GM23338 (cell line): ENCODE measurements at regions not wholly inside any gene's neighbourhood (a gene's known extent, or its start where the extent isn't known, plus 50 kb on each side); places are given as distances from the start of the nearest gene placed in this dataset.

Experiments used
- ATAC-seq: fragments of 200-7000 bp; cut with Tn5 transposase; 3 replicates; pipeline ENCODE4 v1.9.1; 2020
- DNase-seq: peaks from one replicate; pipeline ENCODE4 v3.0.0-alpha.2; 2015; ENCODE audit warnings: low spot score
- H2AFZ ChIP-seq: fragments of 200-600 bp; sonication (generic); 2 replicates; pipeline ENCODE4 v1.8.0; 2016; ENCODE audit warnings: antibody characterized with exemption, mild to moderate bottlenecking, moderate library complexity
- H3F3A ChIP-seq: fragments of 200-600 bp; sonication (generic); replicated peaks from 2 replicates; pipeline ENCODE4 v1.8.0; 2017; ENCODE audit warnings: antibody characterized with exemption, mixed run types, low read depth
- H3K27ac ChIP-seq: fragments of 200-600 bp; sonication (generic); 2 replicates; pipeline ENCODE4 v1.6.1; 2016; ENCODE audit warnings: low read depth
- H3K27me3 ChIP-seq: fragments of 200-600 bp; sonication (generic); 2 replicates; pipeline ENCODE4 v1.8.0; 2016; ENCODE audit warnings: mild to moderate bottlenecking, mixed run types, moderate library complexity; ENCODE audit not compliant: insufficient read depth
- H3K36me3 ChIP-seq: fragments of 200-600 bp; sonication (generic); 2 replicates; pipeline ENCODE4 v1.8.0; 2016; ENCODE audit warnings: mild to moderate bottlenecking; ENCODE audit not compliant: insufficient read depth
- H3K4me1 ChIP-seq: fragments of 200-600 bp; sonication (generic); 2 replicates; pipeline ENCODE4 v1.8.0; 2016; ENCODE audit warnings: mild to moderate bottlenecking, moderate library complexity; ENCODE audit not compliant: insufficient read depth
- H3K4me2 ChIP-seq: fragments of 200-600 bp; sonication (generic); 2 replicates; pipeline ENCODE4 v1.7.1; 2017; ENCODE audit warnings: mixed run types
- H3K4me3 ChIP-seq: fragments of 200-600 bp; sonication (generic); 2 replicates; pipeline ENCODE4 v1.6.1; 2016; ENCODE audit warnings: mixed run types
- H3K79me2 ChIP-seq: fragments of 200-600 bp; sonication (generic); replicated peaks from 2 replicates; pipeline ENCODE4 v1.8.0; 2017; ENCODE audit warnings: mild to moderate bottlenecking; ENCODE audit not compliant: insufficient read depth
- H3K9me2 ChIP-seq: fragments of 200-600 bp; sonication (generic); 2 replicates; pipeline ENCODE4 v1.8.0; 2017; ENCODE audit not compliant: insufficient read depth
- H4K20me1 ChIP-seq: fragments of 200-600 bp; sonication (generic); replicated peaks from 2 replicates; pipeline ENCODE4 v1.8.0; 2017; ENCODE audit warnings: mild to moderate bottlenecking; ENCODE audit not compliant: insufficient read depth
- H3K27ac Mint-ChIP-seq: 2 replicates; pipeline ENCODE4 v1.8.0; 2020; ENCODE audit warnings: inconsistent platforms, mild to moderate bottlenecking, moderate library complexity, mixed read lengths
- H3K27me3 Mint-ChIP-seq: 3 replicates; pipeline ENCODE4 v1.8.0; 2022; ENCODE audit warnings: low read depth, mild to moderate bottlenecking, moderate library complexity, mixed read lengths, inconsistent platforms; ENCODE audit not compliant: insufficient read depth, poor library complexity
- H3K36me3 Mint-ChIP-seq: 3 replicates; pipeline ENCODE4 v1.8.0; 2021; ENCODE audit warnings: low read depth, mild to moderate bottlenecking, inconsistent platforms, moderate library complexity, mixed read lengths
- H3K4me1 Mint-ChIP-seq: 3 replicates; pipeline ENCODE4 v1.8.0; 2020; ENCODE audit warnings: mild to moderate bottlenecking, inconsistent platforms, mixed read lengths
- H3K4me3 Mint-ChIP-seq: 3 replicates; pipeline ENCODE4 v1.8.0; 2021; ENCODE audit warnings: moderate library complexity, mild to moderate bottlenecking, inconsistent platforms, mixed read lengths
- H3K9me3 Mint-ChIP-seq: 3 replicates; pipeline ENCODE4 v1.8.0; 2020; ENCODE audit warnings: moderate library complexity, mild to moderate bottlenecking, inconsistent platforms, mixed read lengths
- CREB1 ChIP-seq: fragments of 250-450 bp; sonication (Bioruptor Pico); IDR thresholded peaks from 2 replicates; pipeline ENCODE4 v1.5.0; 2020; ENCODE audit warnings: low read depth, mild to moderate bottlenecking, moderate library complexity
- ETS1 ChIP-seq: IDR thresholded peaks from 2 replicates; pipeline ENCODE4 v1.6.1; 2016; ENCODE audit warnings: antibody characterized with exemption
- EZH2 ChIP-seq: fragments of 200-600 bp; sonication (generic); IDR thresholded peaks from one replicate; pipeline ENCODE4 v1.8.0; 2017; ENCODE audit warnings: antibody characterized with exemption, mild to moderate bottlenecking, low read depth; ENCODE audit not compliant: unreplicated experiment
- NANOG ChIP-seq: IDR thresholded peaks from 2 replicates; pipeline ENCODE4 v1.6.1; 2016; ENCODE audit warnings: antibody characterized with exemption, borderline replicate concordance
- POLR2AphosphoS5 ChIP-seq: IDR thresholded peaks from 2 replicates; pipeline ENCODE4 v1.6.1; 2016; ENCODE audit warnings: antibody characterized with exemption, low read depth
- STAT1 ChIP-seq: IDR thresholded peaks from one replicate; pipeline ENCODE4 v1.6.1; 2016; ENCODE audit warnings: antibody characterized with exemption; ENCODE audit not compliant: unreplicated experiment
- ZNF114 ChIP-seq: fragments of 250-450 bp; sonication (Bioruptor Pico); IDR thresholded peaks from 2 replicates; pipeline ENCODE4 v1.5.0; 2020; ENCODE audit warnings: mild to moderate bottlenecking, moderate library complexity
- TF ChIP-seq, protein P1 (sequence below), 2 experiments: fragments of 200-600 bp in 1 of 2; sonication (generic) in 1 of 2; conservative IDR thresholded peaks; 2 replicates each; pipeline versions ENCODE4 v1.5.1 to v1.6.1; 2016 to 2017; ENCODE audit warnings: antibody characterized with exemption in 2 of 2, low read depth in 2 of 2, mild to moderate bottlenecking in 2 of 2, moderate library complexity in 1 of 2
- TF ChIP-seq, protein P2 (sequence below): IDR thresholded peaks from one replicate; pipeline ENCODE4 v1.6.1; 2018; ENCODE audit warnings: antibody characterized with exemption; ENCODE audit not compliant: unreplicated experiment

- no peaks in the 10 kb centered on the region for H3F3A ChIP-seq
- H3K36me3 Mint-ChIP-seq, result no peaks in the 10 kb centered on the region
- H3K27me3 Mint-ChIP-seq, result no peaks in the 10 kb centered on the region
- H3K27ac ChIP-seq, result no peak overlapping the region
- H3K4me2 ChIP-seq, result no peak overlapping the region
- no peaks in the 10 kb centered on the region; the same call in 2 of the 3 replicates for H3K4me1 Mint-ChIP-seq
- no peak overlapping the region for H2AFZ ChIP-seq
- no peaks in the 10 kb centered on the region for H3K36me3 ChIP-seq
- DNase-seq (no peak), ATAC-seq (no peak)
- H3K4me3 Mint-ChIP-seq, result no peak overlapping the region
- no peak overlapping the region for H3K4me3 ChIP-seq
- no peaks in the 10 kb centered on the region for H3K4me1 ChIP-seq
- H3K9me2 ChIP-seq, result no peaks in the 10 kb centered on the region
- TF ChIP-seq, protein P1, sequence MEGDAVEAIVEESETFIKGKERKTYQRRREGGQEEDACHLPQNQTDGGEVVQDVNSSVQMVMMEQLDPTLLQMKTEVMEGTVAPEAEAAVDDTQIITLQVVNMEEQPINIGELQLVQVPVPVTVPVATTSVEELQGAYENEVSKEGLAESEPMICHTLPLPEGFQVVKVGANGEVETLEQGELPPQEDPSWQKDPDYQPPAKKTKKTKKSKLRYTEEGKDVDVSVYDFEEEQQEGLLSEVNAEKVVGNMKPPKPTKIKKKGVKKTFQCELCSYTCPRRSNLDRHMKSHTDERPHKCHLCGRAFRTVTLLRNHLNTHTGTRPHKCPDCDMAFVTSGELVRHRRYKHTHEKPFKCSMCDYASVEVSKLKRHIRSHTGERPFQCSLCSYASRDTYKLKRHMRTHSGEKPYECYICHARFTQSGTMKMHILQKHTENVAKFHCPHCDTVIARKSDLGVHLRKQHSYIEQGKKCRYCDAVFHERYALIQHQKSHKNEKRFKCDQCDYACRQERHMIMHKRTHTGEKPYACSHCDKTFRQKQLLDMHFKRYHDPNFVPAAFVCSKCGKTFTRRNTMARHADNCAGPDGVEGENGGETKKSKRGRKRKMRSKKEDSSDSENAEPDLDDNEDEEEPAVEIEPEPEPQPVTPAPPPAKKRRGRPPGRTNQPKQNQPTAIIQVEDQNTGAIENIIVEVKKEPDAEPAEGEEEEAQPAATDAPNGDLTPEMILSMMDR (conservative IDR thresholded peaks at IDR 0.05; ENCODE audit: low read depth in 2 of 2), result no peak
- TF ChIP-seq ZNF114 (CRISPR knock-in tag), result no peak
- TF ChIP-seq NANOG, result no peak
- TF ChIP-seq CREB1, result no peak
- no peak overlapping the region for H3K27ac Mint-ChIP-seq
- H3K79me2 ChIP-seq, result no peaks in the 10 kb centered on the region
- no peaks in the 10 kb centered on the region for H3K27me3 ChIP-seq
- H3K9me3 Mint-ChIP-seq, result peaks cover 9% of the 10 kb centered on the region; the same call in 1 of the 3 replicates
- H4K20me1 ChIP-seq, result no peaks in the 10 kb centered on the region
Observed at GRCh38 chr9:17871213-17871890, 292.5 kb downstream of the SH3GL2 start.

- TF ChIP-seq, protein P2, sequence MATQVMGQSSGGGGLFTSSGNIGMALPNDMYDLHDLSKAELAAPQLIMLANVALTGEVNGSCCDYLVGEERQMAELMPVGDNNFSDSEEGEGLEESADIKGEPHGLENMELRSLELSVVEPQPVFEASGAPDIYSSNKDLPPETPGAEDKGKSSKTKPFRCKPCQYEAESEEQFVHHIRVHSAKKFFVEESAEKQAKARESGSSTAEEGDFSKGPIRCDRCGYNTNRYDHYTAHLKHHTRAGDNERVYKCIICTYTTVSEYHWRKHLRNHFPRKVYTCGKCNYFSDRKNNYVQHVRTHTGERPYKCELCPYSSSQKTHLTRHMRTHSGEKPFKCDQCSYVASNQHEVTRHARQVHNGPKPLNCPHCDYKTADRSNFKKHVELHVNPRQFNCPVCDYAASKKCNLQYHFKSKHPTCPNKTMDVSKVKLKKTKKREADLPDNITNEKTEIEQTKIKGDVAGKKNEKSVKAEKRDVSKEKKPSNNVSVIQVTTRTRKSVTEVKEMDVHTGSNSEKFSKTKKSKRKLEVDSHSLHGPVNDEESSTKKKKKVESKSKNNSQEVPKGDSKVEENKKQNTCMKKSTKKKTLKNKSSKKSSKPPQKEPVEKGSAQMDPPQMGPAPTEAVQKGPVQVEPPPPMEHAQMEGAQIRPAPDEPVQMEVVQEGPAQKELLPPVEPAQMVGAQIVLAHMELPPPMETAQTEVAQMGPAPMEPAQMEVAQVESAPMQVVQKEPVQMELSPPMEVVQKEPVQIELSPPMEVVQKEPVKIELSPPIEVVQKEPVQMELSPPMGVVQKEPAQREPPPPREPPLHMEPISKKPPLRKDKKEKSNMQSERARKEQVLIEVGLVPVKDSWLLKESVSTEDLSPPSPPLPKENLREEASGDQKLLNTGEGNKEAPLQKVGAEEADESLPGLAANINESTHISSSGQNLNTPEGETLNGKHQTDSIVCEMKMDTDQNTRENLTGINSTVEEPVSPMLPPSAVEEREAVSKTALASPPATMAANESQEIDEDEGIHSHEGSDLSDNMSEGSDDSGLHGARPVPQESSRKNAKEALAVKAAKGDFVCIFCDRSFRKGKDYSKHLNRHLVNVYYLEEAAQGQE, result no peak
- TF ChIP-seq ETS1, result no peak
- no peak for TF ChIP-seq STAT1
- TF ChIP-seq EZH2, result no peak
- no peak for TF ChIP-seq POLR2AphosphoS5
- DNase-seq, result no peak
- no peak for ATAC-seq
- Histone ChIP-seq H3K4me1 (no peaks in the 10 kb centered on the region), H2AFZ (no peak overlapping the region), H3K4me2 (no peak overlapping the region), H3K27me3 (no peaks in the 10 kb centered on the region), H3K79me2 (no peaks in the 10 kb centered on the region), H3K4me3 (no peak overlapping the region), H3F3A (no peaks in the 10 kb centered on the region), H4K20me1 (no peaks in the 10 kb centered on the region), H3K27ac (no peak overlapping the region), H3K9me2 (no peaks in the 10 kb centered on the region), H3K36me3 (no peaks in the 10 kb centered on the region)
- Mint-ChIP-seq H3K9me3 (peaks cover 9% of the 10 kb centered on the region; the same call in 1 of the 3 replicates), H3K4me3 (no peak overlapping the region), H3K4me1 (no peaks in the 10 kb centered on the region; the same call in 1 of the 3 replicates), H3K27ac (no peak overlapping the region), H3K27me3 (no peaks in the 10 kb centered on the region), H3K36me3 (no peaks in the 10 kb centered on the region)
Observed at GRCh38 chr9:17875886-17876285, 297.0 kb downstream of the SH3GL2 start.
